ENCODE measurements at regions not wholly inside any gene's neighbourhood (a gene's known extent, or its start where the extent isn't known, plus 50 kb on each side); places are given as distances from the start of the nearest gene placed in this dataset.

- no peak overlapping the region for H2AFZ ChIP-seq
- H3K4me2 ChIP-seq = peak overlapping the region; percentile 57
- H3K27me3 ChIP-seq = no peaks in the 10 kb centered on the region
- peak overlapping the region; percentile 74 for H3K27ac ChIP-seq
- H3K9me2 ChIP-seq (replicated peaks; ENCODE audit: insufficient read depth) = no peaks in the 10 kb centered on the region
- TF ChIP-seq EZH2phosphoT487 (IDR thresholded peaks at IDR 0.05; ENCODE audit: low read depth, severe bottlenecking, unreplicated experiment) (no peak), EZH2 (IDR thresholded peaks at IDR 0.05; ENCODE audit: borderline replicate concordance) (no peak)
- TF ChIP-seq, protein P1, sequence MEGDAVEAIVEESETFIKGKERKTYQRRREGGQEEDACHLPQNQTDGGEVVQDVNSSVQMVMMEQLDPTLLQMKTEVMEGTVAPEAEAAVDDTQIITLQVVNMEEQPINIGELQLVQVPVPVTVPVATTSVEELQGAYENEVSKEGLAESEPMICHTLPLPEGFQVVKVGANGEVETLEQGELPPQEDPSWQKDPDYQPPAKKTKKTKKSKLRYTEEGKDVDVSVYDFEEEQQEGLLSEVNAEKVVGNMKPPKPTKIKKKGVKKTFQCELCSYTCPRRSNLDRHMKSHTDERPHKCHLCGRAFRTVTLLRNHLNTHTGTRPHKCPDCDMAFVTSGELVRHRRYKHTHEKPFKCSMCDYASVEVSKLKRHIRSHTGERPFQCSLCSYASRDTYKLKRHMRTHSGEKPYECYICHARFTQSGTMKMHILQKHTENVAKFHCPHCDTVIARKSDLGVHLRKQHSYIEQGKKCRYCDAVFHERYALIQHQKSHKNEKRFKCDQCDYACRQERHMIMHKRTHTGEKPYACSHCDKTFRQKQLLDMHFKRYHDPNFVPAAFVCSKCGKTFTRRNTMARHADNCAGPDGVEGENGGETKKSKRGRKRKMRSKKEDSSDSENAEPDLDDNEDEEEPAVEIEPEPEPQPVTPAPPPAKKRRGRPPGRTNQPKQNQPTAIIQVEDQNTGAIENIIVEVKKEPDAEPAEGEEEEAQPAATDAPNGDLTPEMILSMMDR (IDR thresholded peaks at IDR 0.05; ENCODE audit: poor library complexity) = no peak
- H3K4me1 ChIP-seq (ENCODE audit: insufficient read depth) = peaks cover 11% of the 10 kb centered on the region
- no peaks in the 10 kb centered on the region for H3K9me3 ChIP-seq (ENCODE audit: low read depth)
- H3K79me2 ChIP-seq = no peaks in the 10 kb centered on the region
- no peaks in the 10 kb centered on the region for H4K20me1 ChIP-seq (ENCODE audit: insufficient read depth, poor library complexity, severe bottlenecking)
- H3K4me3 ChIP-seq = no peak overlapping the region
- WGBS (ENCODE audit: low lambda C conversion rate, missing lambda C conversion rate) = 49% methylated on average over 4 of the region's 4 CpGs
- H3K36me3 ChIP-seq (replicated peaks; ENCODE audit: insufficient read depth, low read depth) = no peaks in the 10 kb centered on the region
- DNase-seq (ENCODE audit: low spot score) = peak; percentile 47
Observed at GRCh38 chr6:141164042-141164743, 968.5 kb upstream of the GJE1 start.

GRCh38 chr6:141163107-141163506 lies 969.6 kb upstream of the GJE1 start:
- Histone ChIP-seq H3K9me2 (replicated peaks; ENCODE audit: insufficient read depth) (no peaks in the 10 kb centered on the region), H3K4me2 (no peak overlapping the region), H3K9me3 (ENCODE audit: low read depth) (no peaks in the 10 kb centered on the region), H3K36me3 (replicated peaks; ENCODE audit: insufficient read depth, low read depth) (no peaks in the 10 kb centered on the region), H4K20me1 (ENCODE audit: insufficient read depth, poor library complexity, severe bottlenecking) (no peaks in the 10 kb centered on the region), H3K4me1 (ENCODE audit: insufficient read depth) (peaks cover 11% of the 10 kb centered on the region), H2AFZ (no peak overlapping the region), H3K27ac (no peak overlapping the region), H3K4me3 (no peak overlapping the region), H3K79me2 (no peaks in the 10 kb centered on the region), H3K27me3 (no peaks in the 10 kb centered on the region)
- TF ChIP-seq EZH2 (IDR thresholded peaks at IDR 0.05; ENCODE audit: borderline replicate concordance) = no peak
- no peak for TF ChIP-seq EZH2phosphoT487 (IDR thresholded peaks at IDR 0.05; ENCODE audit: low read depth, severe bottlenecking, unreplicated experiment)
- TF ChIP-seq, protein P1 (IDR thresholded peaks at IDR 0.05; ENCODE audit: poor library complexity) = no peak
- DNase-seq (ENCODE audit: low spot score) = no peak

GRCh38 chr6:141158740-141159139 lies 974.0 kb upstream of the GJE1 start:
- WGBS (ENCODE audit: low lambda C conversion rate, missing lambda C conversion rate) = 48% methylated on average over 1 of the region's 1 CpG
- H3K4me3 ChIP-seq = no peak overlapping the region
- H2AFZ ChIP-seq = peak overlapping the region; percentile 36
- no peaks in the 10 kb centered on the region for H4K20me1 ChIP-seq (ENCODE audit: insufficient read depth, poor library complexity, severe bottlenecking)
- no peaks in the 10 kb centered on the region for H3K9me2 ChIP-seq (replicated peaks; ENCODE audit: insufficient read depth)
- TF ChIP-seq EZH2 (IDR thresholded peaks at IDR 0.05; ENCODE audit: borderline replicate concordance) (no peak), EZH2phosphoT487 (IDR thresholded peaks at IDR 0.05; ENCODE audit: low read depth, severe bottlenecking, unreplicated experiment) (no peak)
- TF ChIP-seq, protein P1 (IDR thresholded peaks at IDR 0.05; ENCODE audit: poor library complexity) = no peak
- H3K4me2 ChIP-seq = no peak overlapping the region
- H3K27me3 ChIP-seq = no peaks in the 10 kb centered on the region
- no peak overlapping the region for H3K27ac ChIP-seq
- H3K79me2 ChIP-seq = no peaks in the 10 kb centered on the region
- no peak for DNase-seq (ENCODE audit: low spot score)
- H3K36me3 ChIP-seq (replicated peaks; ENCODE audit: insufficient read depth, low read depth) = no peaks in the 10 kb centered on the region
- H3K9me3 ChIP-seq (ENCODE audit: low read depth) = no peaks in the 10 kb centered on the region
- no peaks in the 10 kb centered on the region for H3K4me1 ChIP-seq (ENCODE audit: insufficient read depth)

Measured in hepatocyte (in vitro differentiated cells).